Left forelimb (tissue), 1 donor: ENCODE measurements at regions not wholly inside any gene's neighbourhood (a gene's known extent, or its start where the extent isn't known, plus 50 kb on each side); places are given as distances from the start of the nearest gene placed in this dataset.
"Not testable (repeated sequence)": the region's sequence is repeated elsewhere in the genome, so short reads cannot be mapped to it uniquely, and the experiment has no call there.

Experiments used
- DNase-seq: peaks from one replicate; pipeline ENCODE4 v3.0.0-alpha.2; 2018; ENCODE audit warnings: low spot score

- DNase-seq: no peak
Observed at GRCh38 chr5:163789870-163790269, 284.5 kb downstream of the MAT2B start.

DNA sequence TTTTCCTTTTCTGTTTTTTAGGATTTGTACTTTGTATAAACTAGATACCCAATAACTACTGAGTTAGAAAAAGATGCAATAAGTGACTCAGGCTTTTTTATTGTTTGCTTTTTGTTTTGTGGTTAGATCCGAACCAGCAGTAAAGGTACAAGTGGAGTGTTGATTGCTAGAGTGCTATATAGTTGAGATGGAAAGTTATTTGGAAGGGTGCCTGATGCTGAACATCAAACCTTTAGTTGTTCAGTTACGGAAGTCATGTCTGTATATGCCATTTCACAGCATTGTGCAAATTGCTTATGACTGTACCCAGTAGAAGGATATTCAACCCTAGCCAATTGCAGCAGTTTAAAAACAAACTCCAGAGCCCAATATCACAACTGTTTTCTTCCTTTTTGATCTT lies 285.1 kb downstream of the MAT2B start:
- DNase-seq: no peak

- DNase-seq: no peak
Observed at GRCh38 chr5:163794993-163795392, 289.6 kb downstream of the MAT2B start.

DNA sequence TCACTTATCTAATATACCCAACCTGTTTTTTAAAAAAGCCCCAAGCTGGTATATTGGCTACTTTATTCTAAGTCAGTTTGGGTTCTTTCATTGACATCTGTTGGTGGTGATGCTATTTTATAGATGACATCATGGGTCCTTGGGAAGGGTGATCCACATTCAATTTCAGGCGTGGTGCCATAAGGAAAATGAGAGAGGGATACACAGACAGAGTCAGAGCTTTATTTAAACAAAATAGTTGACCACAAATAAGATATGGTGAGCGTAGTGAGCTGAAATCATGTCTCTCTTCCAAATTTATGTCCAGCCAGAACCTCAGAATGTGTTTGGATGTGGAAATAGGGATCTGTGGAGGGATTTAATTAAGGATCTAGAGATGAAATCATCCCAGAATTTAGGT lies 302.4 kb downstream of the MAT2B start:
- DNase-seq: no peak

GRCh38 chr5:163809473-163809872 lies 304.1 kb downstream of the MAT2B start:
- no peak for DNase-seq

GRCh38 chr5:163813900-163814299 lies 308.5 kb downstream of the MAT2B start:
- DNase-seq: no peak

- no peak for DNase-seq
Observed at GRCh38 chr5:163815240-163815791, 309.9 kb downstream of the MAT2B start.

- no peak for DNase-seq
Observed at GRCh38 chr5:163821142-163821541, 315.7 kb downstream of the MAT2B start.

GRCh38 chr5:163822548-163822947 lies 317.1 kb downstream of the MAT2B start:
- DNase-seq: no peak

- DNase-seq: no peak
Observed at GRCh38 chr5:163825661-163826060, 320.2 kb downstream of the MAT2B start.

GRCh38 chr5:163826201-163826600 lies 320.8 kb downstream of the MAT2B start:
- no peak for DNase-seq

- no peak for DNase-seq
Observed at GRCh38 chr5:163832155-163832554, 326.7 kb downstream of the MAT2B start.

- DNase-seq: no peak
Observed at GRCh38 chr5:163838738-163839137, 333.3 kb downstream of the MAT2B start.

GRCh38 chr5:163846512-163846911 lies 341.1 kb downstream of the MAT2B start:
- DNase-seq: no peak

DNA sequence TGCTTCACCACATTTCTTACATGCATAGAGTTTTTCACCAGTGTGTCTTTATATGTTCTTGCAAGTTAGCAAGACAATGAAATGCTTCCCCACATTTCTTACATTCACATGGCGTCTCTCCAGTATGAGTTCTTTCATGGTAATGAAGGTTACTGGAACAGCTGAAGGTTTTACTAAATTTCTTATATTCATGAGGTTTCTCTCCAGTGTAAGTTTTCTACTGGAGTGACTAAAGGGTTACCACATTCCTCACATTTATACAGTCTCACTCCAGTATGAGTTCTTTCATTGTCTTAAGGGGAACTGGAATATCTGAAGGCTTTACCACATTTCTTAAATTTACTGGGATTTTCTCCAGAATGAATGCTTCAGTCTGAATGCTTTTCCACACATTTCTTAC lies 350.3 kb downstream of the MAT2B start:
- no peak for DNase-seq

DNA sequence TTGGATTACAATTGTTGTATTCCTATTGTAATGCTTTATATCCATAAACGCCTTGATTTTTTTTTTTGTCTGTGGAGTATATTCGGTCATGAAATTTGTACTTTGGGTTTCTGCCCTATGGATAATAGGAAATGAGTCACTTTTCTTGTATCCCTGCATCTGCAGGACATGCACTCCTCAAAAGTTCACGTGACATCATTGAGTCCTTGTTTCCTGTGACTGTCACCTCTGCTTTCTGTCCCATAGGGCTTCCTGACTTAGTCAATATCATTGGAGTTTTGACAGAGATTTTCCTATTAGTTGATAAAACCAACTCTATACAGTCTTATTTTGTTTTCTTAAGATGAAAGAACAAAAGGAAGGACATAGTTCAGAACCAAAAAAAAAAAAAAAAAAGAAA lies 356.3 kb downstream of the MAT2B start:
- no peak for DNase-seq

DNA sequence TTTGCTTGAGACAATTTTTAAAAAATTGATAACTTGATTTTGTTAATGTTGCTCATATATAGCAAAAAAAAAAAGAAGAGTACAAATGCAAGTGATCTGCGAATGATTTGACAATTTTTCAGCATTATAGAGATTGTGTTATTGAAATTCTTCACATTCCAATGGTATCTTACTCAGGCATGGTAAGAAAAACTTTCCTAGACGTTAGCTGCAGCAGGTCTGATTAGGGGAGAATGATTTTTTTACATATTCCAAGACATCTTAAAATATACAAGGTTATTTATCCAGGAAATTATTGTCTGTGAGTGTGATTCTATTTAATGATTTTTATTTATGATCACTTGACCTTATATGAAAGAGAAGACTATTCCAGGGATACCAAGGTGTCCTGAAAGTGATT lies 361.9 kb downstream of the MAT2B start:
- DNase-seq: no peak

DNA sequence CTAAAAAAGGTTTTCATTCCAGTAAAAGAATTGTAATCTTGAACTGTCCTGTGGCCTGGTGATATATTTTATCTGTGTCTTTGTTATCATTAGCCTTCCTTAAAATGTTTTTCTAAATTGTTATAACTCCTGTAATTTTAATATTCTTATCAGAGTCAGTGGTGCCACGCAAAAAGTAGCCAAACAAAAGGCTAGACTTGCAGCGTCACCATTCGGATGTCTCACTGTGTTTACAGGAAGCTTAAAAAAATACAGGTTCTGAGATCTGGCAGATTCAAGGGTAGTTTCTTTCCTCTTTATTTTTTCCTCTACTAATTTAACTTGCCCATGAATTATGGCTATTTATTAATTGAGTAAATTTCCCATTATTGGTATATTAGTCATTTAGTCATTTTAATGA lies 362.3 kb downstream of the MAT2B start:
- no peak for DNase-seq

DNA sequence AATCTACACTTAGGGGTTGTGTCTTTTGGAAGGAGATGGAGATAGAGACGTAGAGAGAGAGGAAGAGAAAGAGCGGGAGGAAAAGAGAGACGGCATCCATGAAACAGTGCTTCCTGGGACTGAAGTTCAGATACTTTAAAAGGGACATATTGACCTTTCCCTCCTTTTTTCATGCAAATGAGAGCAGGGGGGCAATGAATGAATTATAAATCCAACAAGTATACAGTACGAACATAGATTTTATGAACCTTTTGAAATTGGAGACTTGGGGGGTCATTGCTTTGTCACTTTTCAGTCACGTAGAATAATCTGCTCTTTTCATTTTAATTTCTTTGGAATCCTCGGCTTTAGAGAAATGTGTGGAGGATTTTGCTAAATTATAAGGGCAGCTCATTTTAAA lies 364.2 kb downstream of the MAT2B start:
- no peak for DNase-seq

DNA sequence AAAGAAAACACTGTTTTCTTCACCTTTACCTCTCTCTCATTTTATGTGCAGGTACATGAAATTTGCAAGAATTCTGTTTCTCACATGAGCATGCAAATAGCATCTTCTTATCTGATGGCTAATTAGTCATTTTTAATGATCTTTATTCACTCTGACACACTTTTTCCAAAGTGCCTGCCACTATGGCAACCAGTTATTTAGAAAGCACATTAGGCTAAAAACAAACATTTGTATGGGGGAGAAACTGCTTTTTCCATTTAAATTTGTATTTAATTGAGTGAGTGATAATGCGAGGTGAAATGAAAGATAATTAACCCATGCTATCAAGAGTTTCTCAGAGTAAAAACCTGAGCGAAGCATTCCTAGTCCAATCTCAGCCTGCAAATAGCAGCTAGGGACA lies 365.0 kb downstream of the MAT2B start:
- DNase-seq: no peak

- no peak for DNase-seq
Observed at GRCh38 chr5:163874431-163874830, 369.0 kb downstream of the MAT2B start.

DNA sequence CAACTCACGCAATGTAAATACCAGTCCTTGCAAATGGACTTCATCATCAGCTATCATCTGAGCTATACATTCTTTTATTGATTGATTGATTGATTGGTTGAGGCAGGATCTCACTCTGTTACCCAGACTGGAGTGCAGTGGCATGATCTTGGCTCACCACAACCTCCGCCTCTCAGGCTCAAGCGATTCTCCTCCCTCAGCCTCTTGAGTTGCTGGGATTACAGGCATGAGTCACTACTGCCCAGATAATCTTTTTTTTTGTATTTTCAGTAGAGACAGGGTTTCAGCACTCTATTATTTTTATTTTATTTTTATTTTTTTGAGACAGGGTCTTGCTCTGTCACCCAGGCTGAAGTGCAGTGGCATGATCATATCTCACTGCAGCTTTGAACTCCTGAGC lies 369.5 kb downstream of the MAT2B start:
- DNase-seq: not testable (repeated sequence)

- no peak for DNase-seq
Observed at GRCh38 chr5:163877865-163878264, 372.4 kb downstream of the MAT2B start.

DNA sequence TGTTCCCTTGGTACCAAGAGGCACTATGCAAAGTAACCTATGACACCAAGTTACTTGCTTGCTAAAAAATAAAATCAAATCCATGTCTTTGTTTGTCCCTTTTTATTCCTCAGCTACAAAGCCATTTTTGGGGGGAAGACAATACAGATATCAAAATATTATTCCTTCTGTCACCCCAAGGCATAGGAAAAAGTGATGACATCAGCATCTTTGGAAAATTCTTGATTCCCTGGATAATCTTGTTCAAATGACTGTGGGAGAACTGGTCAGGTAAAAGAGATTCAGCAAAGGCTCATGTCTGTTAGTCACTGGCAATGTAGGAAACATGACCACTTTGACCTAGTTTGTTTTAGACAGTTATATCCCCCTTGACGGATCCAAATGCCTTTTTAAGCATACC lies 373.1 kb downstream of the MAT2B start:
- no peak for DNase-seq

DNA sequence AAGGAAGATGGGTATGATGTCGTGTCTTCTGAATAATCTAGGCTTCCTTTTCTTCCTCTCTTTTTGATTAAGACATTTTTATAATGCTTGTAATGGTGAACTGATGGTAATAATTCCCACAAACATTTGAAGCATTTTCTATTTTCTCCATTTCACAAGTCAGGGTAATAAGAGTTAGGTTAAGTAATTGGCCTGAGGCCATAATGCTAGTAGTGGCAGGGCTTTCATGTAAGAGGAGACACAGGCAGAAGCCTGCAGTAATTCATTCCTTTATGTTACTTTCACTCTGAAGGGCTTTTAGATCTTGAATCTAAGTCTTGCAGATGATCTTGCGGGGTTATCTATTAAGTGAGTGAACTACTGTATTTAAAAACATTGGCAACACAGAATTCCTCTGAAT lies 374.9 kb downstream of the MAT2B start:
- no peak for DNase-seq
